ENCODE measurements at regions not wholly inside any gene's neighbourhood (a gene's known extent, or its start where the extent isn't known, plus 50 kb on each side); places are given as distances from the start of the nearest gene placed in this dataset.
"Not testable (repeated sequence)": the region's sequence is repeated elsewhere in the genome, so short reads cannot be mapped to it uniquely, and the experiment has no call there.

DNA sequence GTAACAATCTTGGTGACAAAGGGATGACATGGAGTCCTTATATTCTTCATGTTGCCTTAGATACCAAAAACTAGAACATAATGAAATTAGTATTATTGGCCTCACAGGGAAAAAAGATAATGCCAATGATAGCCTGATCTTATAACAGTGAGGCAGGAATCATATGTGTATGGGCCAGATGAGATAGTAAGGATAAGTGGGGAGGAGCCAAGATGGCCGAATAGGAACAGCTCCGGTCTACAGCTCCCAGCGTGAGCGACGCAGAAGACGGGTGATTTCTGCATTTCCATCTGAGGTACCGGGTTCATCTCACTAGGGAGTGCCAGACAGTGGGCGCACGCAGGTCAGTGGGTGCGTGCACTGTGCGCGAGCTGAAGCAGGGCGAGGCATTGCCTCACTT lies 1543.4 kb downstream of the OLFM4 start:
- peak overlapping the region in 3 of 4 experiments; percentile 26 to 64 (median 53); a peak in 3 of 7 replicates for H3K9ac ChIP-seq (replicated peaks in 1 of 4; ENCODE audit: extremely low read depth in 1 of 4, low read depth in 3 of 4, low read length in 3 of 4)
- not testable (repeated sequence) for H2BK15ac ChIP-seq (ENCODE audit: low read length); H3K18ac ChIP-seq (ENCODE audit: extremely low read depth, low read length); H3K9me3 ChIP-seq (ENCODE audit: insufficient read depth in 2 of 2, low read depth in 1 of 2, low read length in 1 of 2); H2BK20ac ChIP-seq (ENCODE audit: low read length); H3K56ac ChIP-seq (replicated peaks; ENCODE audit: insufficient read length, low read depth, low read length); H3K27me3 ChIP-seq (replicated peaks in 1 of 4; ENCODE audit: control insufficient read depth in 3 of 4, extremely low read depth in 1 of 4, insufficient read depth in 3 of 4, low read length in 3 of 4); H4K5ac ChIP-seq (ENCODE audit: insufficient read length, low read depth, low read length); H3K36me3 ChIP-seq (ENCODE audit: control insufficient read depth in 2 of 4, insufficient read depth in 4 of 4, low read length in 3 of 4); H3K4me1 ChIP-seq (replicated peaks in 1 of 4; ENCODE audit: control insufficient read depth in 3 of 4, insufficient read depth in 4 of 4, low read length in 3 of 4); FAIRE-seq; H3K4ac ChIP-seq (replicated peaks; ENCODE audit: insufficient read length, low read depth, low read length); H2AFZ ChIP-seq (ENCODE audit: low read length); H3K79me1 ChIP-seq (ENCODE audit: low read depth, low read length); H3K79me2 ChIP-seq (ENCODE audit: control insufficient read depth in 1 of 2, insufficient read depth in 2 of 2, low read length in 2 of 2); H4K20me1 ChIP-seq (replicated peaks in 1 of 2; ENCODE audit: control insufficient read depth in 1 of 2, insufficient read depth in 2 of 2, low read length in 2 of 2); H2AK5ac ChIP-seq (ENCODE audit: low read depth, low read length); DNase-seq (ENCODE audit: low read depth in 1 of 2, low spot score in 2 of 2); H3K27ac ChIP-seq (ENCODE audit: low read depth, low read length); H2BK120ac ChIP-seq (replicated peaks; ENCODE audit: low read depth, low read length); H2BK12ac ChIP-seq (ENCODE audit: low read depth, low read length); H3K23me2 ChIP-seq (ENCODE audit: low read depth, low read length); H3K23ac ChIP-seq (ENCODE audit: insufficient read length); H4K91ac ChIP-seq (replicated peaks; ENCODE audit: insufficient read length, low read length); H3K14ac ChIP-seq (ENCODE audit: insufficient read length)
- CTCF ChIA-PET (ENCODE audit: partially characterized antibody) = interaction anchor here (1.4 kb wide), 1 partner anchor 13 kb away, joined by 4 read pairs; no protein-coding TSS in a partner anchor
- TF ChIP-seq YY1 (IDR thresholded peaks at IDR 0.05; ENCODE audit: low read depth, low read length) = peak; percentile 53; the same call in 1 of the 2 replicates
- 0 out of 2 replicates have a peak, but pooled peaks have one; percentile 39 for TF ChIP-seq TAF1 (IDR thresholded peaks at IDR 0.05; ENCODE audit: low read depth, low read length)
- peak overlapping the region; percentile 82 for H2BK5ac ChIP-seq (ENCODE audit: low read depth, low read length)
- peak overlapping the region; percentile 46 to 62 for H3K4me2 ChIP-seq (ENCODE audit: insufficient read depth in 1 of 2, low read depth in 2 of 2, low read length in 2 of 2)
- 56% methylated on average over 13 of the region's 13 CpGs; no CpG with 5 or more reads in 1 of the 2 experiments for WGBS, 2 experiments (ENCODE audit: extremely low coverage in 1 of 2, insufficient coverage in 1 of 2, insufficient read length in 1 of 2, insufficient replicate concordance in 2 of 2, low coverage in 1 of 2, low lambda C conversion rate in 2 of 2, missing lambda C conversion rate in 1 of 2)
- POLR2A ChIA-PET (ENCODE audit: partially characterized antibody) = interaction anchor here (0.6 to 0.7 kb wide), 2 partner anchors 10 to 471 kb away, joined by 3 read pairs; no protein-coding TSS in a partner anchor
- peak overlapping the region in 1 of 4 experiments; percentile 50; a peak in 2 of 8 replicates for H3K4me3 ChIP-seq (ENCODE audit: extremely low read depth in 1 of 4, insufficient read depth in 2 of 4, low read depth in 3 of 4, low read length in 4 of 4)
- H4K8ac ChIP-seq (ENCODE audit: extremely low read depth, insufficient read depth, low read length) = peak overlapping the region; percentile 89; the same call in 1 of the 2 replicates

Data from H1 (cell line).